Spleen (tissue), 7 donors: ENCODE measurements at regions not wholly inside any gene's neighbourhood (a gene's known extent, or its start where the extent isn't known, plus 50 kb on each side); places are given as distances from the start of the nearest gene placed in this dataset.

ENCODE experiments used
- POLR2A ChIP-seq, 3 donors: fragments of 450-650 bp; IDR thresholded peaks; one replicate each; pipeline ENCODE4 v1.5.1; 2017; ENCODE audit warnings: antibody characterized with exemption in 3 of 3, mild to moderate bottlenecking in 1 of 3
- TF ChIP-seq, protein P1 (sequence below), 11 experiments: fragments of 200-600 bp in 7 of 11; fragments of 450-650 bp in 4 of 11; sonication (generic) in 4 of 11; IDR thresholded peaks in 8 of 11; conservative IDR thresholded peaks in 3 of 11; 1 replicate in 7 of 11; 2 replicates in 4 of 11; pipeline versions ENCODE4 v1.4.0 to v1.8.0; 2016 to 2021; ENCODE audit warnings: antibody characterized with exemption in 11 of 11, inconsistent platforms in 4 of 11, mild to moderate bottlenecking in 1 of 11
- donor health status: DM: no; HTN: no; CAD: no; lungs with moderate emphysema.
- donor health status: DM: no; HTN: no; CAD: no.
- donor health status: DM: no; HTN: no; CAD: no.

DNA sequence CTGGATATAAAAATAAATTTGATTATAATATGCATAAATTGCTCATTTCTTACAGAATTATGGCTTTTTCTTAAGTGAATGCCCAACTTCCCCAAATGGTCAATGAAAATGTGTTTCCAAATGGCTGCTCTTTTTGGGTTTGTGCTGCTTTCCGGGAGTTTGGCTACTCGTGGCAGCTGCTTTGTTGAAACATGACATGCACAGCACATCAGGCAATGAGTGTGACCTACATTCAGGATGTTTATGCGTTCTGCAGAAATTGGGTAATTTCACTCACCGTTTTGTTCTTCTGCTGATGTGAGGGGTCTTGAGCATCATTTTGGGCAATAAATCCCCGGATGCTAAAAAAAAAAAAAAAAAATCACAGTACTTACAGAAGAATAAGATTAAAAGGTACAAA is 825.0 kb upstream of the KLHL29 start:
- TF ChIP-seq, protein P1, sequence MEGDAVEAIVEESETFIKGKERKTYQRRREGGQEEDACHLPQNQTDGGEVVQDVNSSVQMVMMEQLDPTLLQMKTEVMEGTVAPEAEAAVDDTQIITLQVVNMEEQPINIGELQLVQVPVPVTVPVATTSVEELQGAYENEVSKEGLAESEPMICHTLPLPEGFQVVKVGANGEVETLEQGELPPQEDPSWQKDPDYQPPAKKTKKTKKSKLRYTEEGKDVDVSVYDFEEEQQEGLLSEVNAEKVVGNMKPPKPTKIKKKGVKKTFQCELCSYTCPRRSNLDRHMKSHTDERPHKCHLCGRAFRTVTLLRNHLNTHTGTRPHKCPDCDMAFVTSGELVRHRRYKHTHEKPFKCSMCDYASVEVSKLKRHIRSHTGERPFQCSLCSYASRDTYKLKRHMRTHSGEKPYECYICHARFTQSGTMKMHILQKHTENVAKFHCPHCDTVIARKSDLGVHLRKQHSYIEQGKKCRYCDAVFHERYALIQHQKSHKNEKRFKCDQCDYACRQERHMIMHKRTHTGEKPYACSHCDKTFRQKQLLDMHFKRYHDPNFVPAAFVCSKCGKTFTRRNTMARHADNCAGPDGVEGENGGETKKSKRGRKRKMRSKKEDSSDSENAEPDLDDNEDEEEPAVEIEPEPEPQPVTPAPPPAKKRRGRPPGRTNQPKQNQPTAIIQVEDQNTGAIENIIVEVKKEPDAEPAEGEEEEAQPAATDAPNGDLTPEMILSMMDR (IDR thresholded peaks at IDR 0.05 in 8 of 11, conservative IDR thresholded peaks at IDR 0.05 in 3 of 11), result no peak
- no peak for TF ChIP-seq POLR2A (IDR thresholded peaks at IDR 0.05)
